Right atrium auricular region (tissue), 2 donors: ENCODE measurements at regions not wholly inside any gene's neighbourhood (a gene's known extent, or its start where the extent isn't known, plus 50 kb on each side); places are given as distances from the start of the nearest gene placed in this dataset.

Experiments used
- DNase-seq: peaks from one replicate; pipeline ENCODE4 v3.0.0-alpha.2; 2019; ENCODE audit warnings: low spot score
- H3K27ac ChIP-seq, 2 donors: fragments of 200-600 bp; sonication (generic); 1 replicate in 1 of 2; 2 replicates in 1 of 2; pipeline ENCODE4 v1.5.1; 2016 to 2019
- H3K27me3 ChIP-seq, 2 donors: fragments of 200-600 bp; sonication (generic); one replicate each; pipeline versions ENCODE4 v1.5.1 to v1.6.0; 2017 to 2019
- H3K36me3 ChIP-seq: fragments of 200-600 bp; sonication (generic); one replicate; pipeline ENCODE4 v1.5.1; 2016
- H3K4me1 ChIP-seq, 2 donors: fragments of 200-600 bp; sonication (generic); one replicate each; pipeline versions ENCODE4 v1.5.1 to v1.6.0; 2017 to 2019
- H3K4me3 ChIP-seq, 2 donors: fragments of 200-600 bp; sonication (generic); 1 replicate in 1 of 2; 2 replicates in 1 of 2; pipeline ENCODE4 v1.5.1; 2017 to 2019; ENCODE audit warnings: mild to moderate bottlenecking in 1 of 2, moderate library complexity in 1 of 2
- H3K9me3 ChIP-seq, 2 donors: fragments of 200-600 bp; sonication (generic); one replicate each; pipeline ENCODE4 v1.5.1; 2019
- CTCF ChIP-seq, 2 donors: fragments of 200-600 bp; sonication (generic); IDR thresholded peaks; one replicate each; pipeline ENCODE4 v1.5.1; 2019; ENCODE audit warnings: antibody characterized with exemption in 2 of 2

- Histone ChIP-seq H3K36me3 (no peaks in the 10 kb centered on the region), H3K4me3 (no peak overlapping the region), H3K9me3 (no peaks in the 10 kb centered on the region), H3K4me1 (no peaks in the 10 kb centered on the region), H3K27me3 (no peaks in the 10 kb centered on the region), H3K27ac (no peak overlapping the region)
- DNase-seq: no peak
- TF ChIP-seq CTCF (IDR thresholded peaks at IDR 0.05): no peak
Measured at GRCh38 chr17:69796078-69796477, 278.9 kb upstream of the KCNJ16 start.

GRCh38 chr17:69800870-69801269 is 274.2 kb upstream of the KCNJ16 start:
- DNase-seq: no peak
- Histone ChIP-seq H3K9me3 (no peaks in the 10 kb centered on the region), H3K4me1 (no peaks in the 10 kb centered on the region), H3K4me3 (no peak overlapping the region), H3K36me3 (no peaks in the 10 kb centered on the region), H3K27me3 (no peaks in the 10 kb centered on the region), H3K27ac (no peak overlapping the region)
- no peak for TF ChIP-seq CTCF (IDR thresholded peaks at IDR 0.05)

- Histone ChIP-seq H3K4me3 (no peak overlapping the region), H3K27ac (no peak overlapping the region), H3K9me3 (no peaks in the 10 kb centered on the region), H3K36me3 (no peaks in the 10 kb centered on the region), H3K27me3 (no peaks in the 10 kb centered on the region), H3K4me1 (no peaks in the 10 kb centered on the region)
- TF ChIP-seq CTCF (IDR thresholded peaks at IDR 0.05): no peak
- DNase-seq: no peak
Measured at GRCh38 chr17:69801368-69801767, 273.7 kb upstream of the KCNJ16 start.

GRCh38 chr17:69802045-69802740 is 272.8 kb upstream of the KCNJ16 start:
- Histone ChIP-seq H3K27me3 (no peaks in the 10 kb centered on the region), H3K9me3 (no peaks in the 10 kb centered on the region), H3K4me1 (no peaks in the 10 kb centered on the region), H3K36me3 (no peaks in the 10 kb centered on the region), H3K27ac (no peak overlapping the region), H3K4me3 (no peak overlapping the region)
- DNase-seq: no peak
- no peak for TF ChIP-seq CTCF (IDR thresholded peaks at IDR 0.05)

- Histone ChIP-seq H3K27ac (no peak overlapping the region), H3K4me1 (no peaks in the 10 kb centered on the region), H3K9me3 (no peaks in the 10 kb centered on the region), H3K36me3 (no peaks in the 10 kb centered on the region), H3K27me3 (no peaks in the 10 kb centered on the region), H3K4me3 (no peak overlapping the region)
- TF ChIP-seq CTCF (IDR thresholded peaks at IDR 0.05): no peak
- no peak for DNase-seq
Measured at GRCh38 chr17:69809331-69809730, 265.7 kb upstream of the KCNJ16 start.
